CD4-positive, alpha-beta T cell (primary cell): ENCODE measurements at regions not wholly inside any gene's neighbourhood (a gene's known extent, or its start where the extent isn't known, plus 50 kb on each side); places are given as distances from the start of the nearest gene placed in this dataset.

Experiments used
- ATAC-seq: fragments of 200-7000 bp; cut with Tn5 transposase; one replicate; pipeline ENCODE4 v1.10.0; 2022; ENCODE audit warnings: mild to moderate bottlenecking; ENCODE audit not compliant: poor library complexity
- CTCF ChIA-PET: fragments of 350-600 bp; sonication (Branson Sonifier 250); formaldehyde crosslinking; loops from one replicate; lab custom pipeline; 2021; ENCODE audit warnings: antibody characterized with exemption, inconsistent platforms; lab: Charles Lee
- POLR2A ChIA-PET: fragments of 350-600 bp; sonication (Branson Sonifier 250); formaldehyde crosslinking; loops from one replicate; lab custom pipeline; 2021; ENCODE audit warnings: antibody characterized with exemption, inconsistent platforms; lab: Charles Lee
- DNase-seq, 14 experiments: peaks; one replicate each; pipeline ENCODE4 v3.0.0-alpha.2; 2013 to 2020; ENCODE audit warnings: mixed read lengths in 2 of 14
- H3K27ac ChIP-seq, 2 donors: one replicate each; pipeline versions ENCODE4 v1.5.1 to v1.7.0; 2013; ENCODE audit warnings: low read length in 2 of 2, low read depth in 1 of 2, mild to moderate bottlenecking in 1 of 2
- H3K27me3 ChIP-seq, 2 experiments: 1 replicate in 1 of 2; 2 replicates in 1 of 2; pipeline versions ENCODE4 v1.6.1 to v1.7.0; 2013; ENCODE audit warnings: low read length in 2 of 2, control low read depth in 1 of 2, mild to moderate bottlenecking in 1 of 2, moderate library complexity in 1 of 2; ENCODE audit not compliant: insufficient read depth in 2 of 2, control insufficient read depth in 1 of 2
- H3K36me3 ChIP-seq: one replicate; pipeline ENCODE4 v1.6.1; 2013; ENCODE audit warnings: low read length, control low read depth; ENCODE audit not compliant: insufficient read depth
- H3K4me1 ChIP-seq: one replicate; pipeline ENCODE4 v1.6.1; 2013; ENCODE audit warnings: low read length, control low read depth; ENCODE audit not compliant: insufficient read depth
- H3K4me3 ChIP-seq: one replicate; pipeline ENCODE4 v1.5.1; 2013; ENCODE audit warnings: mild to moderate bottlenecking, low read length, moderate library complexity
- H3K9me3 ChIP-seq, 2 experiments: 1 replicate in 1 of 2; 2 replicates in 1 of 2; pipeline versions ENCODE4 v1.6.1 to v1.7.0; 2013; ENCODE audit warnings: low read length in 2 of 2, mild to moderate bottlenecking in 2 of 2, control low read depth in 1 of 2, moderate library complexity in 1 of 2; ENCODE audit not compliant: control insufficient read depth in 1 of 2, insufficient read depth in 1 of 2
- H3K27ac Mint-ChIP-seq: one replicate; pipeline ENCODE4 v1.8.0; 2020; ENCODE audit warnings: mixed read lengths
- H3K27me3 Mint-ChIP-seq: one replicate; pipeline ENCODE4 v1.8.0; 2021; ENCODE audit warnings: mixed read lengths
- H3K36me3 Mint-ChIP-seq: one replicate; pipeline ENCODE4 v1.8.0; 2021; ENCODE audit warnings: low read depth, mixed read lengths
- H3K4me1 Mint-ChIP-seq: one replicate; pipeline ENCODE4 v1.8.0; 2021; ENCODE audit warnings: low read depth, mixed read lengths
- H3K4me3 Mint-ChIP-seq: one replicate; pipeline ENCODE4 v1.8.0; 2020; ENCODE audit warnings: mild to moderate bottlenecking, mixed read lengths
- H3K9me3 Mint-ChIP-seq: one replicate; pipeline ENCODE4 v1.8.0; 2020; ENCODE audit warnings: mixed read lengths
- intact Hi-C, 2 experiments: fragments of 100-400 bp; cut with DNase I in 1 of 2; cut with micrococcal nuclease in 1 of 2; formaldehyde crosslinking; loops; one replicate each; pipeline versions ENCODE4 v1.15.1 to v1.9.0; 2023 to 2025; cut with DNase I, micrococcal nuclease
- TF ChIP-seq, protein P1 (sequence below): fragments of 200-600 bp; IDR thresholded peaks from one replicate; pipeline ENCODE4 v1.8.0; 2022; ENCODE audit warnings: antibody characterized with exemption, mild to moderate bottlenecking

DNA sequence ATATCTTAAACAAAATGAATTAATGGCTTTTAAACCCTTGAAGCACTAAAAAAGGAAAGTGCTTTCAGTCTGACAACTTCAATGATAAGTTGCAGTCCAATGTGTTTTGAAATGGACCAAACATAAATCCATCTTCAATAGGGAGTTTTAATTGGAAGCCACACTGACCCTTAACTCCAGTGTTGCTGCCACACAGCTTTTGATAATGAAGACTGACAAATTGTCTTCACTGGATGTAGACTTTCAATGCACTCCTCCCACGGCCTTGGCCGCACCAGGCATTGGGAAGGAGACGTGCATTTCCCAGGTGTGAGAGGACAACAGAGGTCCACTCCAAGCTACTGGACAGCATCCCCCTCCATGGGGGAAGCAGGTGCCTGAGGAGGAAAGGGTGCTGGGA is 159.0 kb upstream of the NRP1 start:
- no peak for ATAC-seq
- H3K4me1 Mint-ChIP-seq: no peaks in the 10 kb centered on the region
- CTCF ChIA-PET: no interaction called here

DNA sequence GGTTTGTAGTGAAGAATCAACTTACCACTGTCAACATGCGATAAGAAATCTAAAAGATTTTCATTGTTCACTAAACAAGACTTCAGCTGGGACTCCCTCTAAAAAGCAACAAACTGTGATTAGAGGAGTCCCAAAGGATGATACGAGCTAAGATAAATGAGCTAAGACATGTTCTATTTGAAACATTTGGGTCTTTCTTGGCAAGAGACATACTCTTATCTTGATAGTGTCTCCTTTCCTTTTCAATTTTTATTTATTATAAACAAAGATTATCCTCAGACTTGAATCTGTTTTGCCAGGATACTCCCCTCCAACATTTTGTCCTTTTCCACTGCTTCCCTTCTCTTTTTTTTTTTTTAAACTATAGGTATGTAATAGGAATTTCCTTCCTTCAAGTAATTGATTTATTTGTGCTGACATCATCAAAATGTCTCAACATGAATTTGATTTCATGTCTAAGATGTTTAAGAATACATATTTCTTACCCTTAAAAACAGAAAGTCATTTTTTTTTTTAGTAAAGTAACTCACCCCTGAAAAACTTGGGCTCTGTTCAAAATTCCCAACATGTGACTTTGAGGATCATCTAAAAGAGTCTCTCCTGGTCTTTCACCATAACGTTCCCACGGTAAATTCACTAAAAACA is 158.4 kb upstream of the NRP1 start:
- Histone ChIP-seq H3K36me3 (no peaks in the 10 kb centered on the region), H3K27ac (no peak overlapping the region), H3K27me3 (no peaks in the 10 kb centered on the region), H3K4me1 (no peaks in the 10 kb centered on the region), H3K4me3 (no peak overlapping the region), H3K9me3 (no peaks in the 10 kb centered on the region)
- intact Hi-C loops: no loop called here
- no peak overlapping the region for H3K27ac Mint-ChIP-seq
- H3K4me3 Mint-ChIP-seq: no peak overlapping the region
- H3K4me1 Mint-ChIP-seq: no peaks in the 10 kb centered on the region
- no peak for ATAC-seq
- no peak for DNase-seq
- no peaks in the 10 kb centered on the region for H3K36me3 Mint-ChIP-seq
- TF ChIP-seq, protein P1, sequence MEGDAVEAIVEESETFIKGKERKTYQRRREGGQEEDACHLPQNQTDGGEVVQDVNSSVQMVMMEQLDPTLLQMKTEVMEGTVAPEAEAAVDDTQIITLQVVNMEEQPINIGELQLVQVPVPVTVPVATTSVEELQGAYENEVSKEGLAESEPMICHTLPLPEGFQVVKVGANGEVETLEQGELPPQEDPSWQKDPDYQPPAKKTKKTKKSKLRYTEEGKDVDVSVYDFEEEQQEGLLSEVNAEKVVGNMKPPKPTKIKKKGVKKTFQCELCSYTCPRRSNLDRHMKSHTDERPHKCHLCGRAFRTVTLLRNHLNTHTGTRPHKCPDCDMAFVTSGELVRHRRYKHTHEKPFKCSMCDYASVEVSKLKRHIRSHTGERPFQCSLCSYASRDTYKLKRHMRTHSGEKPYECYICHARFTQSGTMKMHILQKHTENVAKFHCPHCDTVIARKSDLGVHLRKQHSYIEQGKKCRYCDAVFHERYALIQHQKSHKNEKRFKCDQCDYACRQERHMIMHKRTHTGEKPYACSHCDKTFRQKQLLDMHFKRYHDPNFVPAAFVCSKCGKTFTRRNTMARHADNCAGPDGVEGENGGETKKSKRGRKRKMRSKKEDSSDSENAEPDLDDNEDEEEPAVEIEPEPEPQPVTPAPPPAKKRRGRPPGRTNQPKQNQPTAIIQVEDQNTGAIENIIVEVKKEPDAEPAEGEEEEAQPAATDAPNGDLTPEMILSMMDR: no peak
- H3K27me3 Mint-ChIP-seq: peaks cover 5% of the 10 kb centered on the region
- no peaks in the 10 kb centered on the region for H3K9me3 Mint-ChIP-seq
- ChIA-PET CTCF (no interaction called here), POLR2A (no interaction called here)

More for the DNA sequence above, 159.0 kb upstream of the NRP1 start:
- Mint-ChIP-seq H3K9me3 (no peaks in the 10 kb centered on the region), H3K4me3 (no peak overlapping the region), H3K27ac (no peak overlapping the region), H3K27me3 (peaks cover 5% of the 10 kb centered on the region), H3K36me3 (no peaks in the 10 kb centered on the region)
- Histone ChIP-seq H3K4me1 (no peaks in the 10 kb centered on the region), H3K36me3 (no peaks in the 10 kb centered on the region), H3K27me3 (no peaks in the 10 kb centered on the region), H3K27ac (no peak overlapping the region), H3K4me3 (no peak overlapping the region), H3K9me3 (no peaks in the 10 kb centered on the region)
- DNase-seq: no peak
- intact Hi-C loops: no loop called here
- TF ChIP-seq, protein P1: no peak
- POLR2A ChIA-PET: no interaction called here

DNA sequence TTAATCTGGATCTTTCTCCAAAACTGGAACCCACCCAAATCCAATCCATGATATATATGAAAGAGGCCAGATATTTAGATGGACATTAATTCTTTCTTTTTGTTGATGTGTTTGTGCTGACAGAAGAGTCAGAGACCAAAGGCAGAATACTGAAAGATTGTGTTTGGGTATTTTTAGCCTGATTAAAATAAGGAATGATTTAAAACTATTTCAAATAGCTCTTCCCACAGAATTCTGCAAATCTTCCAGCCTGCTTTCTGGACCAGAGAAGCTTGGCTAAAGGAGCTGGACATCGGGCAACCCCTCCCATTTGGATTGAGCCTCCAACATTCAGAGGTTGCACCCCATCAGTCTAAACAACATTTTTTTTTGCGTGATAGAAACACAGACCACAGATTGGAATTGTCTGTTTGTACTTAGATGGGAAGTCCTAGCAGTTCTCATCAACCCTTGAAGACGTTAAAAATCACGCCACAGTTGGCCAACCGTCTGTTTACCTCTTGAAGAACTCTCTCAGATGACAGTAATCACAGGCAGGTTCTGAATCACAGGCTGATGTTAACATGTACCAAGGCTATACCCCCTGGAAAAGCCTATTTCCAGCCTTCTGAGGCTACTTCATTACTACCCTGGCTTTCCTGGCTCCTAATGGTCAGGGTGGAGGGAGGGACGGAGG is 155.2 kb upstream of the NRP1 start:
- intact Hi-C loops: no loop called here
- no peaks in the 10 kb centered on the region for H3K36me3 Mint-ChIP-seq
- TF ChIP-seq, protein P1: no peak
- no peak overlapping the region for H3K4me3 ChIP-seq
- H3K36me3 ChIP-seq: no peaks in the 10 kb centered on the region
- no peak overlapping the region for H3K27ac ChIP-seq
- H3K9me3 ChIP-seq: no peaks in the 10 kb centered on the region
- peaks cover 11% of the 10 kb centered on the region for H3K4me1 Mint-ChIP-seq
- no peaks in the 10 kb centered on the region for H3K4me1 ChIP-seq
- H3K27ac Mint-ChIP-seq: no peak overlapping the region
- H3K9me3 Mint-ChIP-seq: no peaks in the 10 kb centered on the region
- POLR2A ChIA-PET: no interaction called here
- H3K27me3 ChIP-seq: no peaks in the 10 kb centered on the region
- ATAC-seq: no peak
- CTCF ChIA-PET: no interaction called here
- DNase-seq: no peak
- H3K4me3 Mint-ChIP-seq: no peak overlapping the region
- H3K27me3 Mint-ChIP-seq: peaks cover 5% of the 10 kb centered on the region
